NCI-H1105 treated with DMSO at 0.1 percent for 48 hours (cell line): ENCODE measurements at regions not wholly inside any gene's neighbourhood (a gene's known extent, or its start where the extent isn't known, plus 50 kb on each side); places are given as distances from the start of the nearest gene placed in this dataset.

ENCODE experiments used
- DNase-seq: peaks from one replicate; lab custom pipeline; 2025; lab: John Stamatoyannopoulos, UW

- no peak for DNase-seq
Measured at GRCh38 chr9:84586662-84587061, 82.9 kb upstream of the NTRK2 start.

GRCh38 chr9:84587153-84587552 lies 82.4 kb upstream of the NTRK2 start:
- no peak for DNase-seq

DNA sequence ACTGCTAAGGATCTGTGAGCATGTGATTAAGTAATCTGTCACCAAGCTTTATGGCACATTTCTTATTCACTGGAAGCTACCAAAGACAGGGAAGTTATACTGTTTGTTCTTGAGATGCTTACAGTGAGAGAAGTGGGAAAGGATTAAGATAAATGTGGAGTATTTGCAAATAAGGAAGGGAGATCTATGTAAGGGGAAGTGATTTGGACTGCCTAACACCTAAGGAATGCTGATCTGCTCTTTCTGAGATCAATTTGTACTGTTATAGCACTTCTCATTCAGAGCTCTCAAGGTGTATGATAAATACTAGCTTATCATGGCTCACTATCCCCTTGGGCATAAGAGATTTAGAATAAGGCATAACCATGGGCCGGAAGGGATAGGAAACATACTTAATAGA lies 80.0 kb upstream of the NTRK2 start:
- DNase-seq = no peak

- DNase-seq = no peak
Measured at GRCh38 chr9:84590706-84591105, 78.8 kb upstream of the NTRK2 start.

- DNase-seq = no peak
Measured at GRCh38 chr9:84592918-84593317, 76.6 kb upstream of the NTRK2 start.

DNA sequence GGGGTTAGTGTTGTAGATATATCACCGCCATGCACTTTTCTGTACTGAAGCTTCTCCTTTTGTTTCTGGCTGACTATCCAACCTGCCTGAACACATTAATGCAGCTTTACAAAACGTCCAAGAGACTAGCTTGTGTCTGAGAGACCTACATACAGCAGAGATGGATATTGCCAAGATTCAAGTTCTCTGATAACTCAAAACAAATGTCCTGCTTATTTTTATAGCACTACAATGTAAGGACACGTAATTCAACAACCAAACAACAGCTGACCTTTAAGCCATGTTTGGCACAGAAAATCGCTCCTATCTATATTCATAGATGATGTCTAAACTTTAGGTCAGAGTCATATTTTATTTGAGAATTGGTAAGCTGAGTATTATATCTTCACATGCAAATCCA lies 76.2 kb upstream of the NTRK2 start:
- no peak for DNase-seq

DNA sequence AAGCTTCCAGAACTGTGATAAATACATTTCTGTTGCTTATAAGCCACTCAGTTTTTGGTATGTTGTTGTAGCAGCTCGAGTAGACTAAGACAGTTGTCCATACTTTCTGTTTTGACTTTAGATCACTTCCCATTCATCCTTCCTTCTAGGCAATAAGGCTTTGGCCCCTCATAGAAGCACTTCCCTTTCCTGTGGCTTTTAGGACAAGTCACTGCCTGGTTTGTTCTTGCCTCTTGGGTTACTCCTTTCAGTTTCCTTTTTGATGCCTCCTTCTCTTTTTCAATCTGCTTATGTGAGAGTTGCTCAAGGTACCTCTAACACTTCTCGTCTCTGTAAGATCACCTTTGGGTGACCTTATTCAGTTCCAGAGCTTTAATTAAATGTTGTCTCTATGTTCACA lies 72.4 kb upstream of the NTRK2 start:
- DNase-seq = no peak

GRCh38 chr9:84598921-84599636 lies 70.5 kb upstream of the NTRK2 start:
- DNase-seq = no peak

DNA sequence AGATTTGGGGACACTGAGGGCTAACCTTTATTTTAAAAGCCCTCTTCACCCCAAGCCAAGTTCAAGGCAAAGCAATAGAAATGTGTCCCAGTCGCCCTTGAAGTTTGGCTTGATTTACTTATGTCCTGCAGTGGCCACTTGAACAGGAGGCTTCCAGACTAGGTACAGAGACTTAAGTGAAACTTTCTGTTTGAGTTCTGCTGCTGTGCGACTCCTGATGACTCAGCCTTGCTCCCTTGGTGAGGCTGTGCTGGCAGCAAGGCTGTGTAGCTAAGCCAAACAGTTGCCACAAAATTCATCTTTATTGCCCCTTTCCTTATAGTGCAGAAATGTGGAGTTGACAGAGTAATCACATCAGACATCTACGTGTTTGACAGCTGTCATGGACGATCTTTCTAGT lies 68.8 kb upstream of the NTRK2 start:
- DNase-seq = no peak

DNA sequence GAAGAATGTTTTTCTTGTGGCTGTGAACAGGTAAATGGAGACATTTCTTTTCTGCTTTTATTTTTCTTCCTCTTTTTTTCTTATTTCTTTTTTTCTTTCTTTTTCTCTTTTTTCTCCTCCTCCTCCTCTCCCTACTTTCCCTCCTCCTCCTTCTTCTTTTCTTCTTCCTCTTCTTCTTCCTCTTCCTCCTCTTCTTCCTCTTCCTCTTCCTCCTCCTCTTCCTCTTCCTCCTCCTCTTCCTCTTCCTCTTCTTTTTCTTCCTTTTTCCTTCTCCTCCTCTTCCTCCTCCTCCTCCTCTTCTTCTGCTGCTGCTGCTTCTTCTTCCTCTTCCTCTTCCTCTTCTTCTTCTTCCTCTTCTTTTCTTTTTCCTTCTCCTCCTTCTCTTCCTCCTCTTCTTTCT lies 65.3 kb upstream of the NTRK2 start:
- no peak for DNase-seq

DNA sequence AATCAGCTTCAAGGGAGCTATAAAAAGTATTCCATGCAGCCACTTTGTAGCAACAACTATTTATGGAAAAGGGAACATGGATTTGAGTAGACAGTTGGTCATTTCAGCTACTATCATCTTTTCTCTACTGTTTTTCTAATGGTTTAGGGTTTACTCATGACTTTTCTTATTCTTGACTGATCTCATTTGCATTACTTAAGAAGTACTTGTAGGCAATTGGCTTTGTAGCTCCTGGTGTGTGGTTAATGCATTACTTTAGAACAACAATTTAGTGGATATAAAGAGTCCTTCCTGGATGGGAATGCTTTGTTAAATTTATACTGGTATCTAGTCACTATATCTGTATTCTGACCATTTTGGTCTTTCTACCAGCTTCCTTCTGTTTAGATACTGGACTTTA lies 59.8 kb upstream of the NTRK2 start:
- no peak for DNase-seq

DNA sequence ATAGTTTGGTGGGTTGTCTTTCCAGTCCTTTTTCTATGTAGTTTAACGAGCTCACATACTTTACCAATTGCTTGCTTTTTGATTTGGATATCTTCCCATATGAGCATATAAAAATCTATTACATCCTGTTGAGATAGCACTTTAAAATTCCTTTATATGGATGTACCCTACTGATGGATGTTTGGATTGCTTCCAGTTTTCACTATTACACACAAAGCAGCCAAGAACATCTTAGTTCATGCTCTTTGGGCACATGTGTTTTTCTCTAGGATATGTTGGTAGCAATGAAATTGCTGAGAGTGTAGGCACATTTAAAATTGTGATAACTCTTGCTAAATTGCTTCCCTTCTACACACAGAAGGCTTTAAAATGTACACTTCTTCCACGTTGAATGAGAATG lies 56.1 kb upstream of the NTRK2 start:
- no peak for DNase-seq

DNA sequence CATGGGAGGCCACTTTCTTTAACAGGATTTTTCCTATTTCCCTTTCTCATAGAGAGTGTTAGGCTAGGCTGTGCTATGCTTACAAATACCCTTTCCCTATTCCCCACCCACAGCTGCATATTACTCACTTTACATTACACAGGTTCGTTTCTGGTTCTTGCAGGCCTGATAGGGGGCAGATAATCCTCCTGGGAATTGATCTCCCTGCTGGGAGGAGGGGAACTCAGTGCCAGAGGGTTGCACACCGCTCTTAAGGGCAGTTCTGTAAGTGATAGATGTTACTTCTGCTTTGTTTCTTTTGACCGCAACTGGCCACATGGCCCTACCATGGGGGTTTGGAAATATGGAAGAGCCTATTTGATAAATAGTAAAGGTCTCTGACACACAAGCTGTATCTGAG lies 54.0 kb upstream of the NTRK2 start:
- DNase-seq = no peak

DNA sequence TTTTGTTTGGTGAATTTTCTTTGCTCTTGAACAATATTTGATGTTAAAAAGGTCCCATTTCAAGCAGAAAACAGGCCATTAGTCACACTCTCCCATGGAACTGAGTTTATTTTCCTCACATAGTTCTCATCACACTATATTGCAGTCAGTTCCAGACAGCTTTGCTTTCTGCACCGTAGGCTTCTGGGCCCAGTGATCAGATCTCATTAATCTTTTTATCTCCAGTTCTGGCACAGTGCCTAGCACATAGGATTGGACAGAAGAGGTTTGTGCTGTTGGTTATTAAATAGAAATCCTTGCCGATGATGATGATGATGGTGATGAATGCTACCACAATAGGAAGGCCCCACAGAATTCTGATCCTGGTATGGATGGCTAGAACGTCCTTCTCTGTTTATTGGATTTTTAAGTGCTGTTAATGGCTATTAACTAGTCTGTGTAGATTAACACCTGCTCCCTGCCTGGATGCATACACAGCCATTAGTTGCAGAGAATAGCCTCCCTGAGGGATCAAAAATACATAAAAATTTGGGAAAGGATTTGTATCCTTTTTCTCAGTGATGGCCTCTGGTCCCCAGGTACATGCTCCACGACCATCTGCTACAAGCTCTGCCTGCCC lies 52.0 kb upstream of the NTRK2 start:
- DNase-seq = peak; percentile 85
